ENCODE measurements at regions not wholly inside any gene's neighbourhood (a gene's known extent, or its start where the extent isn't known, plus 50 kb on each side); places are given as distances from the start of the nearest gene placed in this dataset.
"Not testable (repeated sequence)": the region's sequence is repeated elsewhere in the genome, so short reads cannot be mapped to it uniquely, and the experiment has no call there.

GRCh38 chr5:17852111-17852510 lies 217.9 kb downstream of the TAF11L14 start:
- DNase-seq (no peak), ATAC-seq (no peak)
- H3K27me3 Mint-ChIP-seq = no peaks in the 10 kb centered on the region
- no peak overlapping the region for H3K27ac Mint-ChIP-seq
- H3K4me1 Mint-ChIP-seq = no peaks in the 10 kb centered on the region
- no peak overlapping the region for H3K4me3 Mint-ChIP-seq
- no peaks in the 10 kb centered on the region for H3K9me3 ChIP-seq (ENCODE audit: control insufficient read depth, low read length, poor library complexity, severe bottlenecking)
- H3K36me3 Mint-ChIP-seq (ENCODE audit: low read depth) = no peaks in the 10 kb centered on the region

GRCh38 chr5:17852740-17853139 lies 218.5 kb downstream of the TAF11L14 start:
- DNase-seq (no peak), ATAC-seq (no peak)
- no peak overlapping the region for H3K27ac Mint-ChIP-seq
- H3K27me3 Mint-ChIP-seq = no peaks in the 10 kb centered on the region
- no peaks in the 10 kb centered on the region for H3K9me3 ChIP-seq (ENCODE audit: control insufficient read depth, low read length, poor library complexity, severe bottlenecking)
- no peak overlapping the region for H3K4me3 Mint-ChIP-seq
- H3K36me3 Mint-ChIP-seq (ENCODE audit: low read depth) = no peaks in the 10 kb centered on the region
- no peaks in the 10 kb centered on the region for H3K4me1 Mint-ChIP-seq

GRCh38 chr5:17854901-17855300 lies 220.6 kb downstream of the TAF11L14 start:
- Mint-ChIP-seq H3K27ac (no peak overlapping the region), H3K4me1 (no peaks in the 10 kb centered on the region), H3K27me3 (no peaks in the 10 kb centered on the region), H3K4me3 (no peak overlapping the region), H3K36me3 (ENCODE audit: low read depth) (no peaks in the 10 kb centered on the region)
- H3K9me3 ChIP-seq (ENCODE audit: control insufficient read depth, low read length, poor library complexity, severe bottlenecking) = no peaks in the 10 kb centered on the region
- no peak for ATAC-seq
- DNase-seq = no peak

GRCh38 chr5:17860660-17861315 lies 226.5 kb downstream of the TAF11L14 start:
- no peaks in the 10 kb centered on the region for H3K36me3 Mint-ChIP-seq (ENCODE audit: low read depth)
- ATAC-seq = no peak

GRCh38 chr5:17864903-17865302 lies 230.6 kb downstream of the TAF11L14 start:
- H3K4me1 Mint-ChIP-seq; DNase-seq; H3K27ac Mint-ChIP-seq; H3K27me3 Mint-ChIP-seq; H3K9me3 ChIP-seq (ENCODE audit: control insufficient read depth, low read length, poor library complexity, severe bottlenecking); H3K36me3 Mint-ChIP-seq (ENCODE audit: low read depth); ATAC-seq; H3K4me3 Mint-ChIP-seq: not testable (repeated sequence)

More at GRCh38 chr5:17860660-17861315, 226.5 kb downstream of the TAF11L14 start:
- Mint-ChIP-seq H3K27me3 (no peaks in the 10 kb centered on the region), H3K4me3 (no peak overlapping the region), H3K27ac (no peak overlapping the region), H3K4me1 (no peaks in the 10 kb centered on the region)
- no peaks in the 10 kb centered on the region for H3K9me3 ChIP-seq (ENCODE audit: control insufficient read depth, low read length, poor library complexity, severe bottlenecking)
- DNase-seq = no peak

GRCh38 chr5:17865966-17866365 lies 231.7 kb downstream of the TAF11L14 start:
- DNase-seq; H3K36me3 Mint-ChIP-seq (ENCODE audit: low read depth); H3K4me1 Mint-ChIP-seq; ATAC-seq; H3K27ac Mint-ChIP-seq; H3K9me3 ChIP-seq (ENCODE audit: control insufficient read depth, low read length, poor library complexity, severe bottlenecking); H3K27me3 Mint-ChIP-seq; H3K4me3 Mint-ChIP-seq: not testable (repeated sequence)

- ATAC-seq = no peak
- Mint-ChIP-seq H3K27ac (no peak overlapping the region), H3K4me1 (no peaks in the 10 kb centered on the region), H3K27me3 (no peaks in the 10 kb centered on the region), H3K36me3 (ENCODE audit: low read depth) (no peaks in the 10 kb centered on the region), H3K4me3 (no peak overlapping the region)
- DNase-seq = no peak
- H3K9me3 ChIP-seq (ENCODE audit: control insufficient read depth, low read length, poor library complexity, severe bottlenecking) = no peaks in the 10 kb centered on the region
Observed at GRCh38 chr5:17872204-17872603, 237.9 kb downstream of the TAF11L14 start.

GRCh38 chr5:17878541-17878940 lies 244.3 kb downstream of the TAF11L14 start:
- H3K9me3 ChIP-seq (ENCODE audit: control insufficient read depth, low read length, poor library complexity, severe bottlenecking) = no peaks in the 10 kb centered on the region
- ATAC-seq (no peak), DNase-seq (no peak)
- H3K4me3 Mint-ChIP-seq = no peak overlapping the region
- no peaks in the 10 kb centered on the region for H3K36me3 Mint-ChIP-seq (ENCODE audit: low read depth)
- no peak overlapping the region for H3K27ac Mint-ChIP-seq
- no peaks in the 10 kb centered on the region for H3K27me3 Mint-ChIP-seq
- H3K4me1 Mint-ChIP-seq = no peaks in the 10 kb centered on the region

- H3K27me3 Mint-ChIP-seq = no peaks in the 10 kb centered on the region
- H3K9me3 ChIP-seq (ENCODE audit: control insufficient read depth, low read length, poor library complexity, severe bottlenecking) = no peaks in the 10 kb centered on the region
- no peak for ATAC-seq
- no peak overlapping the region for H3K27ac Mint-ChIP-seq
- no peaks in the 10 kb centered on the region for H3K4me1 Mint-ChIP-seq
- DNase-seq = no peak
- H3K4me3 Mint-ChIP-seq = no peak overlapping the region
- no peaks in the 10 kb centered on the region for H3K36me3 Mint-ChIP-seq (ENCODE audit: low read depth)
Observed at GRCh38 chr5:17879276-17879675, 245.0 kb downstream of the TAF11L14 start.

- no peaks in the 10 kb centered on the region for H3K36me3 Mint-ChIP-seq (ENCODE audit: low read depth)
- no peaks in the 10 kb centered on the region for H3K27me3 Mint-ChIP-seq
- DNase-seq (no peak), ATAC-seq (no peak)
- H3K4me1 Mint-ChIP-seq = no peaks in the 10 kb centered on the region
- H3K4me3 Mint-ChIP-seq = no peak overlapping the region
- no peaks in the 10 kb centered on the region for H3K9me3 ChIP-seq (ENCODE audit: control insufficient read depth, low read length, poor library complexity, severe bottlenecking)
- H3K27ac Mint-ChIP-seq = no peak overlapping the region
Observed at GRCh38 chr5:17880869-17881268, 246.6 kb downstream of the TAF11L14 start.

GRCh38 chr5:17882760-17883488 lies 248.7 kb downstream of the TAF11L14 start:
- H3K4me3 Mint-ChIP-seq = no peak overlapping the region
- ATAC-seq (no peak), DNase-seq (no peak)
- H3K36me3 Mint-ChIP-seq (ENCODE audit: low read depth) = no peaks in the 10 kb centered on the region
- no peaks in the 10 kb centered on the region for H3K9me3 ChIP-seq (ENCODE audit: control insufficient read depth, low read length, poor library complexity, severe bottlenecking)
- no peaks in the 10 kb centered on the region for H3K27me3 Mint-ChIP-seq
- no peaks in the 10 kb centered on the region for H3K4me1 Mint-ChIP-seq
- H3K27ac Mint-ChIP-seq = no peak overlapping the region

GRCh38 chr5:17888155-17888554 lies 253.9 kb downstream of the TAF11L14 start:
- Mint-ChIP-seq H3K27me3 (no peaks in the 10 kb centered on the region), H3K36me3 (ENCODE audit: low read depth) (no peaks in the 10 kb centered on the region), H3K27ac (no peak overlapping the region), H3K4me3 (no peak overlapping the region), H3K4me1 (no peaks in the 10 kb centered on the region)
- H3K9me3 ChIP-seq (ENCODE audit: control insufficient read depth, low read length, poor library complexity, severe bottlenecking) = no peaks in the 10 kb centered on the region
- ATAC-seq = no peak
- no peak for DNase-seq

- no peaks in the 10 kb centered on the region for H3K4me1 Mint-ChIP-seq
- DNase-seq (no peak), ATAC-seq (no peak)
- no peak overlapping the region for H3K27ac Mint-ChIP-seq
- no peak overlapping the region for H3K4me3 Mint-ChIP-seq
- H3K36me3 Mint-ChIP-seq (ENCODE audit: low read depth) = no peaks in the 10 kb centered on the region
- H3K27me3 Mint-ChIP-seq = no peaks in the 10 kb centered on the region
- H3K9me3 ChIP-seq (ENCODE audit: control insufficient read depth, low read length, poor library complexity, severe bottlenecking) = no peaks in the 10 kb centered on the region
Observed at GRCh38 chr5:17890501-17890900, 256.2 kb downstream of the TAF11L14 start.

GRCh38 chr5:17891881-17892280 lies 257.6 kb downstream of the TAF11L14 start:
- H3K9me3 ChIP-seq (ENCODE audit: control insufficient read depth, low read length, poor library complexity, severe bottlenecking) = no peaks in the 10 kb centered on the region
- H3K36me3 Mint-ChIP-seq (ENCODE audit: low read depth) = no peaks in the 10 kb centered on the region
- no peaks in the 10 kb centered on the region for H3K4me1 Mint-ChIP-seq
- H3K4me3 Mint-ChIP-seq = no peak overlapping the region
- DNase-seq (no peak), ATAC-seq (no peak)
- H3K27me3 Mint-ChIP-seq = no peaks in the 10 kb centered on the region
- H3K27ac Mint-ChIP-seq = no peak overlapping the region

Data from T-helper 17 cell (primary cell).